ENCODE measurements at regions not wholly inside any gene's neighbourhood (a gene's known extent, or its start where the extent isn't known, plus 50 kb on each side); places are given as distances from the start of the nearest gene placed in this dataset.

DNA sequence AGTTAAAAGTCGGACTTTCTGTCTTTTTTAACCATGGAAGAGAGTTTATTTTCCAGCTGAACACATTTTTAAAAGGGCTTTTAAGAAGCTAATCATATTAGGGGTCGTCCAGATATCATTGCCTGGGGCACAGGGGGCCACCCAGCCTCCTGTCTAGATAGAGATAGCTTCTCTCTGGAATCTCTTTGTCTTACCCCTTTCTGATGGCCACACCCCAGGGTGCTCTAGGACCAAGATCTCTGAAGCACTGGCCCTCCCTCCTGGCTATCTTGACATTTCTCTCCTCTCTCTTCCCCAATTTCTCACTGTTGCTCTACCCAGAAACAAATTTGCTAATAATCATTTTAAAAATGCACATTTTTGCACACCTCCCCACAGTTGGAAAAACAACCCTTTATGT, 204.4 kb downstream of the NXNL2 start:
- no peak for TF ChIP-seq TAF1 (IDR thresholded peaks at IDR 0.05; ENCODE audit: borderline replicate concordance, low read depth, low read length)
- no peak for TF ChIP-seq POLR2A (IDR thresholded peaks at IDR 0.05; ENCODE audit: low read depth, low read length)
- no peak for TF ChIP-seq POLR2AphosphoS5 (IDR thresholded peaks at IDR 0.05; ENCODE audit: low read depth, low read length)
